ENCODE measurements at regions not wholly inside any gene's neighbourhood (a gene's known extent, or its start where the extent isn't known, plus 50 kb on each side); places are given as distances from the start of the nearest gene placed in this dataset.
"Not testable (repeated sequence)": the region's sequence is repeated elsewhere in the genome, so short reads cannot be mapped to it uniquely, and the experiment has no call there.

DNA sequence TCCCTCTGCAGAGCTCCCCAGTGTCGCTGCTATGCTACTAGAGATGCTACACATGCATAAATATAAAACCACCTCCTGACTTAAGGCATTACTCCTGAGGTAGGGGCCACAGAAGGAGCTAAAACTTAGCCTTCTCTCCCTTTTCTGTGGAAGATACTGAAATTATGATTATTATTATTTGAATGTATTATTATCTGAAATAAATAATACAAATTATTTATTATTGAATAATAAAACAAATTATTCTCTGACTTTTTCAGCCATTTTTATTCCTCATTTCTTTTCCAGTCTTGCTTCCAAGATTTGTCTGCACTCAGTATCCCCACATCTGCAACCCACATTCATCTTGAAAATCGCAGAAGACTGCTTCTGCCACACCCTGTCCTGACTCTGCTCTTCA is 414.9 kb upstream of the ACO1 start:
- DNase-seq = no peak

DNA sequence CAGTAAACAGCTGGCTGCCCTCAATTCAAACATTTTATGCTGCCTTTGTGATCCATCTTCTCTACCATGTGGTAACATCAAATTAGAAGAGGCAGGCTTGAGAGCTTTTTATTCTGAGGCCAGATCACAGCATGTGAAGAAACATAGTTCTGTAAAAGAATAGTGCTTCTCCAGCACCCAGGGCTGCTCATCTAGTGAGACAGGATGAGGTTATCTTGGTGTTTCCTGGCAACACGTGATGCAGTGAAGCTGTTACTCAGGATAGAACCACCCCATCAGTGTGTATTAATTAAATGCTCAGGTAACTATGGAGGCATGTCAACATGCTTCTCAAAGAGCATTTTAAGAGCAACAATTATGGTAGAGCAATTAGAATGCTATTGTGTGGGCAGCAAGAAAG is 400.5 kb upstream of the ACO1 start:
- DNase-seq = no peak

DNA sequence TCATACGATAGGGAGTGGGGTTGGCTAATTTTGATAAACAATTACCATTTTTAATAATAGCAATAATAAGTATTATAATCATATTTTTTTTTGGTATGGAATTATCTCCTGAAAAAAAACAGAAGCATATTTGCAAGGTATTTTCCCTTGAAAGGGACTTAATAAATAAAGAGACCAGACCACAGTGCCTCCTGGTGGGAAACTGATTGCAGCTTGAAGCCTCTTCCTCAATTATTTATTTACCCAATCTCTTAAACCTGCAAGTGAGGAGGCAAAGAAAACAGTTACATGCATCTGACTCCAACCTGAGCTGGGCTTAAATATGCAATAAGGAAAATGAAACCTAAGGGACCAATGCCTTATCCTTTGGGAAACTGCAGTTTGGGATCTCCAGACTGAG is 388.1 kb upstream of the ACO1 start:
- DNase-seq = no peak

DNA sequence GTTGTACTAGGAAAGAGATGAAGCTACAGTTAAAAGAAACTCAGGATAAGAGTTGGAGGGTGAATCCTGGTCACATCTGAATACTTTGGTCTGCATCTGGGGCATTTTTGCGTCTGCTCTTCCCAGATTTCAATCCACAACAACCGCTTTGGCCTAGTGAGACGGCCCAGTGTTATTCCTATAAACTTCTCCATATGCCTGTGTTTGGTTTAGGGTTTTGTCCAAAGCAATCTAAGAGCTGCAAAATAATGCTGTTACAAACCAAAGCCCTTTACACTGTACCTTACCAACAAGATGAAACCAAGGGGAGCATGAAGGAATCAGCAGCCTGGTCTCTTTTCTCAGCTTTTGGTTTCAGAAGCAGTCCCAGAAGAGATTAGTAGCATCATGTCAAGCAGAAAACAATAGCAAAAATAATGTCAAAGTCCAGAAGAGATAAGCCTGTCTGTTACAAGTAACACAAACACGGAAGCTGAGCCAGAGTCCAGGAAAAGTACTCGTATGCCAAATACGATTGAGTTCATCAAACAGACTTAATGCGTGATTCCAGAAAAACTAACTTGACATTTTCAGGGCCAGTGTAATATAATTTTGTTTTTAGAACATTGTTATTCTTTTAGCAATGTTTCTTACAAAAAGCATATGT is 379.9 kb upstream of the ACO1 start:
- no peak for DNase-seq

DNA sequence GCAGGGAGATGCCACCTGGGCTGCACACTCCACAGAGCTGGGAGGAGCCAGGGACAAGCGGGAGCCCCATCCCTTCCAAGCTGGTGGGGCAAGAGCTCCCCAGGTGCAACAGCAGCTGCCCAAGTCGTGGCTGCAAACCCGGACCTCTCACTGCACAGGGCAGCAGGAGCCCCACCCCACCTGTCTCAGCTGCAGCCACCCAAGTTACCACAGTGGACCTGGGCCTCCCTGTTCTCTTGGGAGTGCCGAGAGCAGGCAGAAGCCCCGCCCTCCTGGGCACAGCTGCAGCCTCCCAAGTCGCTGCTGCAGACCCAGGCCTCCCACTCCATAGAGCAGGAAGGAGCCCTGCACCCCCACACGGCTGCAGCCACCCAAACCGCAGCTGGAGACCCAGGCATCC is 374.1 kb upstream of the ACO1 start:
- DNase-seq = no peak

DNA sequence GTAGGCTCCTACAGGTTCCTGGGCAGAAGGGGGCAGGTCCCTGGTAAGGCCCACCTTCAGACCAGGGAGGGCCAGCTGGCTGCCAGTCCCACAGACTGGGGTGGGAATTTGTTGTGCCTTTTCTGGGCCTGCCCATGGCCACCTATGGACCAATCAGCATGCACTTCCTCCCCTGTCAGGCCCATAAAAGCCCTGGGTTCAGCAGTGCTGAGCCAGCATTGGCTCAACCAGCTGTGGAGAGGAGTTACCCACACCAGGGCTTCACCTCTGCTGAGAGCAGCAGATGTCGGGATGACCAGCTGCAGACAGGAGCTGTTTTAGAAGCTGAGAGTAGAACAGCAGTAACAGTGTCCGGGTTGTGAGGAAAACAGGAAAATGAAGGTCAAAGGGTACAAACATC is 373.4 kb upstream of the ACO1 start:
- no peak for DNase-seq

DNA sequence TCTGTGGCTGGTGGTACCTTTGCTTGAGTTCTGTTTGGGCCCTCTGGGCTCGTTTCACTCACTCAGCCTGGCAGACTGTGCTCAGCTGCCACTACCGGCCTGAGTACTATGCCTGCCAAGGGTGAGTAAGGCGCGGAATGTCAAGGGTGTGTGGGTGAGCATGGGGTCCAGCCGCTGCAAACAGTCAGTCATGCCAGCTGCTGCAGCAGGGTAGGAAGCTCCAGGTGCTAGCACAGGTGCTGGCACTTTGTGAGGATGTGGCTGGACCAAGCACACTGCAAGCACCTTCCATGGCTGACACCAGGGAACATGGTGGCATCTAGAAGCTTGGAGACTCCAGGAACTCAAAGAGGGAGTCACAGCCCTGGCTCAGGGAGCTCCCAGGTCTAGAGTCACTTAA is 368.6 kb upstream of the ACO1 start:
- DNase-seq = no peak

DNA sequence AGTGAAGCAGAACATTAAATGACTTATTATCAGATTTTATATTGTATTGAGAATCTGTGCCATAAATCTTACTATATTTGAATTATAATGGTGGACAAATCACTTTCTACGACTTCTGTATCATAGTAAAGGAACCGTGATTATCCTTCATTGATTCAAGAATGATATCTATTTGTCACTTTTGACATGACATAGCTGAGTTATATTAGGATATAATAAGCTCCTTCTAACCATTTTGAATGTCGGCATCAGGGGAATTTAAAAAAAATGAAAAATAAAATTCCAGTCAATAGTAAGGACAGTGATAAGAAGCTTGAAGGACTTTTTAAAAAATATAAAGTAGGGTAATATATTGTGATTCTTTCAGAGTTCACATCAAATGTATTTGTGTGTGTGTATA is 338.9 kb upstream of the ACO1 start:
- DNase-seq = no peak

DNA sequence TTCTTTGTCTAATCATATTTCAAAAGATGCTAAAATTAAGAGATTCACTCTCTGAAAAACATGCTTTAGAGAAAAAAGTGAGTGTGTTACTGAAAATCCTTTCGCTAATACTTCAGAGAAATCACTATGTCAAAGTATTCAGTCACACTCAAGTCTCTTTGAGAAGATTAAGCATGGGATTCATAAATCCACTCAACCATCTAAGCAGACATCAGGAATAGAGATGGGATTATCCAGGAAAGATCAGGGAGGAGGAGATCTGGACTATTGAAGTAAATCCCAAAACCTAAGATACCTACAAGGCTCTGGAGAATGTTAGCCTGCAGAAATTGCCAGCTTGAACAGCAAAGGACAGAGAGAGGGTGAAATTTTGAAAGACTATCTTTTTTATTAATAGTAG is 317.2 kb upstream of the ACO1 start:
- DNase-seq = no peak

DNA sequence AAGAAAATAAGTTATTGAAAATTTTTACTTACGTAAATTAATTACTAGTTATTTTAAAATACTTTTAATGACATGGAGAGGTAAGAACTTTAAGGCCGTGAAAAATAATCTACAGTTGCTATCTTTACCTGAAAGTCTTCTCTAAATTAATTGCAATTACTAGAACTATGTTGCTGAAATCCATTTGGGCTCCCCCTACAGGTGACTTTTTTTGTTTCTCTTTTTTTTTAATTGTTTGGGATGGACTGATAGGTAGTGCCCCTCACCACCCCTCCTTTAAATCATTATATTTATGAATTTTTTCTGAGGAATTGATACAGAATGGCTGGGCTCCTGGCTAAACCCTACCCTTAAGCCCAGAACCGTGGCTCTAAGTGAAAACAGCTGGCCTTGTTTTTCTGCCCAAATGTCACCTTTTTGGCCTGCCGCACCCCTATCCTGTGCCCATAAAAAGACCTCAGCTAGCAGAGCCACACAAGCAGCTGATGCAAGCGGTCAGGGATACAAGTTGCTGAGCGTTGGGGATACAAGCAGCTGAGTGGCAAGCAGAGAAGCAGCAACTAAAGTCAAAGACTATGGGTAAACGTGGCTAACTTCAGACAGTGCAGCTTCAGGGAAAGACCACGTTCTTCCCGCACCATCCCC is 315.2 kb upstream of the ACO1 start:
- no peak for DNase-seq

DNA sequence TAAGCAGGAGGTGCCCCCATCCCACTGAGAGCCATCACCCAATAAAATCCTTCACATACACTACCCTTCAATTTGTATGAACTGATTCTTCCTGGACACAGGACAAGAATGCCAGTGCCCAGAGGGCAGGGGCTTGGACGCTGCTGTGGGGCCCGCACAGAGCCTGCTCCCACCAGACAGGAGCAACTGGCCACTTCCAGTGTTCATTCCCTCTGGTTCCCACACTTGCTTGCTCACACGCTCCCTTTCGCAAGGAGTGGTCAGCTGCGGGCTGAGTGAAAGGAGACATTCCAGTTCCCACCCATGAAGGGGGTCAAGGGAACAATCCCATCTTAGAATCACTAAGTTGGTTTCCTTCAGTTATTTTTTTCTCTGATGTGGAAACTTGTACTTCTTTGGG is 314.5 kb upstream of the ACO1 start:
- DNase-seq = no peak

DNA sequence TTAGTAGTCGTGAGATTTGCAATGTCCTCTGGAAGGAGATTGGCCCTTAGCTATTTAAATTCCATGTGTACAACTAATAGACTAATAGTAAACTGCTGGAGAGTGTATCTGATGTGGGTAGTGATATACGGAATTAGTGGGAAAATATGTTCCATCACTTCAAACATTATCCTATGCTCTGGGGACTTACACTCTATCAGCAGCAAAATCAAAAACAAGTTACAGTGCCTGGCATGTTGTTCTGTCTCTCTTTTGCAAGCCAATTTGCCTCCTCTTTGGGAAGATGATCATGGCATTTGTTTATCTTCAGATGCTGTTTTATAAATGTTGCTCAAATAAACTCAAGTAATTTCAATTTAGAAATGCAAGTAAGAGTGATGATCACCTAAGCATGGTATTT is 311.9 kb upstream of the ACO1 start:
- no peak for DNase-seq

DNA sequence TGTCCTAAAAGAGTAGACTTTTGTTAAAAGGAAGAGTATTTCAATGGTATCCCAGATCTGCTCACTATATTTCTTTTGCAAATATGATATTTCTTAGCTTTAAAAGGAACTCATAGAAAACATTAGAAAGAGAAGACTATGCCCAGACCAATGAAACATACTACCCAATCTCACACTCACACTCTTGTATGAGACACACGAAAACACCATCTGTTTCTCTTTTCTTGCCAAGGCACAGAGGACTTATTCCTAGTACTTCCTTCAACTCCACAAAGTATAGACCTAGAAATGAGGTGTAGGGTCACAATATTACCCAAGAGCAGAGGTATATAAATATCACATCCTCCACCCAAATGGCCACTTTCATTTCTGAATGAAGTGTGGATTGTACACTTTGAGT is 292.4 kb upstream of the ACO1 start:
- no peak for DNase-seq

DNA sequence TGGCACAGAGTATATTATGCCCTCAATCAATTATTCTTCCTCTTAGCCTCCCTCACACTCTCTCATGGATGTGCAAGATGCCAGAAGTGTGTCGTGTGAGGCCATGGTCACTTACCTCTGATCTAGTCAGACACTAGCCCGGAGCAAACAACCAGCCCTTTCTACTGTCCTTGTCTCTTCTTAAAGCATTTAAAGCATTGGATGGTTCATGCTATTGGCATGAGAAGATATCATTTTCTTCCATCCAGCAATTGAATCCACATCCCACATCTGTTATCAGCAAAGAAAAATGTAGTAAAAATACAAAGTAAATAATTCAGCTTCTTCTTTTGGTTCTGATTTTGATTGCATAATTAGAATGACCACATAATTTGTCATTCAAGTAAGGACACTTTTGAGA is 267.2 kb upstream of the ACO1 start:
- DNase-seq = no peak

DNA sequence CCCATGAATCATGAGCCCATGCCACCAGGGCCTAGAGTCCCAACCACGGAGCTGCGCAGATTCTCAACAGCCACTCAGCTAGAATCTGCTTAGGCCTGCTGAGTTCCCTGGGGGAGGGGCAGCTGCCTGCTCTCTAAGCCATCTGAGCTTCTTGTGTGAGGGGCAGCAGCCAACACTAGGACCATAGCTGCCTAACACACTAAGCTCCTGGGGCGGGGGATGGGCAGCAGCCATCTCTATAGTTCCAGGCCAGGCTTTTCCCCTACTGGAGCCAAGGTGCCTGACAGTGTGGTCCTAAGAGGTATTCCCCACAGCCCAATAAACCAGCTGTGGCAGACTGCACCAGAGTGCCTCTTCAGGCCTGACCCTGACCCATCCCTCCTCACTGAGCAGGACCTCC is 255.9 kb upstream of the ACO1 start:
- no peak for DNase-seq

DNA sequence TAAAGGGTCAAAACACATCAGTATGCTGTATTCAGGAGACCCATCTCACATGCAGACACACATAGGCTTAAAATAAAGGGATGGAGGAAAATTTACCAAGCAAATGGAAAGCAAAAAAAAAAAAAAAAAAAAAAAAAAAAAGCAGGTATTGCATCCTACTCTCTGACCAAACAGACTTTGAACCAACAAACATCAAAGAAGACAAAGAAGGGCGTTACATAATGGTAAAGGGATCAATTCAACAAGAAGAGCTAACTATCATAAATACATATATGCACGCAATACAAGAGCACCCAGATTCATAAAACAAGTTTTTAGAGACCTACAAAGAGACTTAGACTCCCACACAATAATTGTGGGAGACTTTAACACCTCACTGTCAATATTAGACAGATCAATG is 253.7 kb upstream of the ACO1 start:
- DNase-seq = not testable (repeated sequence)

DNA sequence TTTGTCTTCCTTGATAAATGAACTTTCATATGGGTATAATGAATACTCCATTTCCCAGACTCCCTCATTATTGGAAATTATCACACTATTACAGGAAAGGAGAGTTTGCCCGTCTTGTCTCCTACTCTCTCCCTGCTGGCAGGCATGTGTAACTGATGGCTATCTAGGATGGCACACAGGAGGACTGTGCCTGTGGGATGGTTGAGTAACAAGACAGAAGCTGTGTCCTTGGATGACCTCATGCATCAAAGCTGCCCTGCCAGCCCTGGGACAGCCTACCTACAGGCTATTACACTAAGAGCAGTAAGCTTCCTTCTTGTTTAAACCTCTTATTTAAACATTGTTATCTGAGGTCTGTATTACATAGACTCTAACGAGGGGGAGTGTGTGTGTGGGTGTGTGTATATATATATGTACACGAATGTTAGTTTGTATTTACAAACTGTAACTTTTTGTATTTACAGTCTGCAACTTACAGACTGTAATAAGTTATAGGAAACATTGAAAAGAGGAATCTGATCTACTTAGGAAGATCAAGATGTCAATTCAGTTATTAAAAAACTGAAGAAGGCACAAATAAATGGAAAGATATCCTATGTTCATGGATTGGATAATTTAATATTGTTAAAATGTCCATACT is 247.6 kb upstream of the ACO1 start:
- no peak for DNase-seq

DNA sequence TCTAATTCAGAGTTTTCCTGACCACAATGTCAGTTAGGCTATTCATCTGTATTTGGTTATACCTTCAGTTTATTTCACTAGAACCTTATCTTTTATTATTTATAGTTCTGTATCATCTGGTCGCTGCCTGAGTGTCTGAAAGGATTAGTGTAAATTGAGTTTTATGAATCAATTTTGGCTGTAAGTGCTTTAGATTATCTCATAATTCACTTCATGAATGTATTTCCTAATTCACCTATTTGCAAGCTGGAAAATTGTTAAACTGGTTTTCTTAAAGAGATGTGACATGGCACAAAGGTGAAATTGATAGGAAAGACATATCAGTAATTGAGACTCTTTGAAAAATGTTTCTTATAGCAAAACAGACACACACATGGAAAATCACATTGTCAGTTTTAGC is 242.4 kb upstream of the ACO1 start:
- no peak for DNase-seq

DNA sequence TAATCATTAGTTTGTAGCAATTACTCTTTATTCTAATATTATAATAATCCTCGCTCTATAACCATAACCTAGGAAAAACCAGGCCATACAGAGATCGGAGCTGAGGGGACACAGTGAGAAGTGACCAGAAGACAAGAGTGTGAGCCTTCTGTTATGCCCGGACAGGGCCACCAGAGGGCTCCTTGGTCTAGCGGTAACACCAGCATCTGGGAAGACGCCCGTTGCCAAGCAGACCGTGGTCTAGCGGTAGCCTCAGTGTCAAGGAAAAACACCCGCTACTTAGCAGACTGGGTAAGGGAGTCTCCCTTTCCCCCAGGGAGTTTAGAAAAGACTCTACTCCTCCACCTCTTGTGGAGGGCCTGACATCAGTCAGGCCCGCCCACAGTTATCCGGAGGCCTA is 235.9 kb upstream of the ACO1 start:
- DNase-seq = not testable (repeated sequence)

DNA sequence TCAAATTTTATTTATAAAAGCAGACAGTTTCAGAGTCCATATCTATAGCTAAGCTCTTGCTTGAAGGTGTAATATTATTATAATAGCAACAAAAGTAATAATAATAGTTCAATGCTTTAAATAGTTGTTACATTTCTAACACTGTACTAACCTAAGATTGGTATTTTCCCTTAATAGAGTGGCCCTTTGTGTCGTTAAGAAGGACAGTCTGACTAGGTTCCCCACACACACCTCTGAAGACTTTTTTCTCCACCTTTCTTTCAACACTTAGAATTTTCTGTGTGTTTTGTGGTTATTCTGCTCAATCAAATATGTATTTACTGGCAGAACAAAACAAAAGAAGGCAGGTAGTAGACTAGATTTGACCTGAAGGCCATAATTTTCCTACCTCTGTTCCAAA is 223.2 kb upstream of the ACO1 start:
- DNase-seq = no peak

DNA sequence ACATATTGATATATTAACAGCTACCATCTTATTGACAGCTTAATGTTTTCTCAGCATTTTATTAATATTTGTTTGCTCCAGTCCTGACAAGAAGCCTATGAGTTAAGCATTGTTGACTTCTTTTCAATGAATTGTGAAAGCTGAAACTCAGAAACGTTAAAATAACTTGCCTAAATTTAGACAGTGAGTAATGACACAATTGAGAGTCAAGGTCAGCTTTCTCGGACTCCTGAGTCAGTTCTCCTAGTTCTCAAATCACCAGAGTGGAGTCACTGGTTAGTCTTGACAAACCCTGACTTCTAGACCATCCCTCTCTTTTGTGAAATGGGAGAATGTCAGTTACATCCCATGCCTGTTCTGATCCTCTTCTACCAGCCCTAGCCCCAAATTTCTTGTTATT is 222.7 kb upstream of the ACO1 start:
- DNase-seq = no peak

DNA sequence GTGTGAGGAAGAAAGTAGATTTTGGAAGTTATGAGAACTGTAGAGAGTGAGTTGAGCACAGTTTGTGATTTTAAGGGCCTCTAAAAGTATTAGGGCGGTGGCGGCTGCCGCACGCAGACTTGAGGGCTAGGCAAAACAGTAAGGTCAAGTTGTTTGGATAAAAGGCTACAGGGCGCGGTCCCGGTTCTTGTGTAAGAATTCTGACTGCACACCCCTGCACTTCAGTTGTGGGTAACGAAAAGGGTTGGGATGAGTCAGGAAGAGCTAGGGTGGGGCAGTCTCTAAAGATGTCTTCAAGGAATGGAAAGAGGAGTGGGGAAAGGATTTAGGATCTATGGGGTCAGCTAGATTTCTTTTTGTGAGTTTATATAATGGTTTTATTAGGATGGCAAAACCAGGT is 218.1 kb upstream of the ACO1 start:
- not testable (repeated sequence) for DNase-seq

DNA sequence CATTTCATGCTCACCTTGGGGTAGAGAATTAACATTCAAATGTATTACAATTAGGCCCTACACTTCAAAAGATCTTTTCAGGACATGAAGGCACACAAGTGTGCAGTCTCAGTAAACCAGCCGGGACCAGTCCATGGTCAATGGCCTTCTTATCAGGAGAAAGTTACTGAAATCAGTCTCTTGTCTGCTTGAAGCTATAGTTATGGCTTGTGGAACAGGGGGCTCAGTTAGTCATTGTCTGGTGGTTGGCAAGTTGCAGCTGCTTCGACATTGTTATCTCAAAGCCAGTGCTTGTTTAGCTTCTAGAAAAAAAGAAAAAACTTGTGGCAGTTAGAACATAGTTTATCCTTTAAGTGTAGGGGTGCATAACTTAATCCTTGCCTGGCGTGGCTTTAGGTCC is 213.1 kb upstream of the ACO1 start:
- DNase-seq = no peak

DNA sequence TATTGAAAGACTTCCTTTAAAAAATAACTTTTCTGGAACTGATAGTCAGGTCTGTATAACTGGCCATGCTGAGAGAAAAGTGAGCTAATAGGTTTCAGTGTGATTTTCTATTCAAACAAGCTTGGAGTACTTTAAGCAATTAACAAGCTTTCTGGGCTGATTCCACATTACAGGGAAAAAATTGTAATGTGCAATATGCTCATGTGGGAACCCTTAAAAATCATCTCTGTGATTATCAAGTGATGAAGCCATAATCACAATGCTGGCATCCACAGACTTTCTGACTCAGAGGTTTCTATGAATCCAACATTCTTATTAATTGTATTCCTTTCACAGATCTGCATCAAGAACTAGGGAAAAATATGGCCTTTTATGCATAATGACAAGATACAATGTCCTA is 212.2 kb upstream of the ACO1 start:
- no peak for DNase-seq

DNA sequence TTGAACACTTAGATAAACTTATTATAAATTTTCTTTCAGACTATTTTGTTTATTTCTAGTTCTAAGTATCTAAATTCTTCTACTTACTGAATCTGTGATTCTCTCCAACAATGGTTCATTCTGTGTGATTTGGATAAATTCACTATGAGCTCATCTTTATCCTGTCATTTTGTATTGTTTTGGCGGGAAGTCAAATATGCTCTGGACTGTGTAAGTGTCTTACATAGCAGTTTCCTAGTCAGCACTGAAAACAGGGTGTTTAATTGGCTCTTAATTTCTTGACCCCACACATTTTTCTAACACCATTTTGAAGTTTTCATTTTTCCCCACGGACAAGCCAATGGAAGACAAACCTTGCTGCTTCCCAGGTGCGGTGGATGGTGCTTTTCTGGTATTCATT is 207.0 kb upstream of the ACO1 start:
- no peak for DNase-seq

Data from CD4-positive, alpha-beta T cell treated with Interferon gamma for 1 hour (primary cell).